ENCODE measurements at regions not wholly inside any gene's neighbourhood (a gene's known extent, or its start where the extent isn't known, plus 50 kb on each side); places are given as distances from the start of the nearest gene placed in this dataset.

GRCh38 chr5:54669285-54669684 is 151.7 kb downstream of the SNX18 start:
- 41 to 52% methylated on average over 1 of the region's 1 CpG for WGBS, 2 donors
- no peak overlapping the region for H3K4me3 ChIP-seq (ENCODE audit: low read depth, poor library complexity, severe bottlenecking)
- intact Hi-C loops (cut with DNase I; ENCODE audit: low total_unique reads): no loop called here
- no peak for DNase-seq (ENCODE audit: low spot score in 2 of 2)
- TF ChIP-seq CTCF (IDR thresholded peaks at IDR 0.05) (no peak), POLR2A (IDR thresholded peaks at IDR 0.05) (no peak)

DNA sequence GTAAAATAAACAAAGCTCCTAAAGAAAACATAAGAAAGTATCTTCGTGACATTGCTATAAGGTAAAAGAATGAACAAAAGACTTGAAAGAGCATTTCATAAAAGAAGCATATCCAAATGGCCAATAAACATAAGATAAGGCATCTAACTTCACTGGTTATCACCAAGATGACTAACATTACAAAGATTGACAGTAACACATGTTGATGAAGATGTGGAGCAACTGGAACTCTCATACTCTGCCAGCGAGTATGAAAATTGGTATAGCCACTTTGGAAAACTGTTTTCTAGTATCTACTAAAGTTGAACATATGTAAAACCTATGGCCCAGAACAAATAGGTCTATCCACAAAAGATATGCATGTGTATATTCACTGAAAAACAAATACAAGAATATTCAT is 150.5 kb downstream of the SNX18 start:
- DNase-seq (ENCODE audit: low spot score in 2 of 2): no peak
- no peak overlapping the region for H3K4me3 ChIP-seq (ENCODE audit: low read depth, poor library complexity, severe bottlenecking)
- intact Hi-C loops (cut with DNase I; ENCODE audit: low total_unique reads): no loop called here
- 91 to 100% methylated on average over 2 of the region's 2 CpGs for WGBS, 2 donors
- TF ChIP-seq POLR2A (IDR thresholded peaks at IDR 0.05) (no peak), CTCF (IDR thresholded peaks at IDR 0.05) (no peak)

DNA sequence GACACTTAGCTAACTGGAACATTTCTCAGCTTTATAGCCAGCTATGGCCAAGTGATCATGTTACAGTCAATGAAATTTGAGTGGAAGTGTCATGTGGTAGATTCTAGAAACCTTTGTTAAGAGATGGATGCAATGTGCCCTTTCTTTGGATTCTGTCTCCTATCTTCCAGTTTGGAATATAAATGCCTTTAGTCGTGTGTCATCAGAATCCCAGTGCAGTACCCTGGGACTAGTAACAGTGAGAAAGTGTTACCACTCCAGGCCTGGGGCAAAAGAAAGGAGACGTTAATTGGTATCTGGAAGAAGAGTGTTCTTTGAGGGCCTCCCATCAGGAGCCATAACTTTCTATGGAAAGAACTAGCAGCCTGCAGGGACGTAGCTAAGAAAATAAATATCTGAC is 149.6 kb downstream of the SNX18 start:
- no peak for TF ChIP-seq POLR2A (IDR thresholded peaks at IDR 0.05)
- TF ChIP-seq CTCF (IDR thresholded peaks at IDR 0.05): no peak
- intact Hi-C loops (cut with DNase I; ENCODE audit: low total_unique reads): no loop called here
- no peak for DNase-seq (ENCODE audit: low spot score in 2 of 2)
- 49 to 90% methylated on average over 3 of the region's 3 CpGs for WGBS, 2 donors
- H3K4me3 ChIP-seq (ENCODE audit: low read depth, poor library complexity, severe bottlenecking): no peak overlapping the region

GRCh38 chr5:54663866-54664265 is 146.3 kb downstream of the SNX18 start:
- intact Hi-C loops (cut with DNase I; ENCODE audit: low total_unique reads): no loop called here
- peak; percentile 75 to 93 for DNase-seq (ENCODE audit: low spot score in 2 of 2)

GRCh38 chr5:54661111-54661510 is 143.6 kb downstream of the SNX18 start:
- H3K4me3 ChIP-seq (ENCODE audit: low read depth, poor library complexity, severe bottlenecking): no peak overlapping the region
- 93 to 95% methylated on average over 6 of the region's 6 CpGs for WGBS, 2 donors
- intact Hi-C loops (cut with DNase I; ENCODE audit: low total_unique reads): no loop called here
- TF ChIP-seq POLR2A (IDR thresholded peaks at IDR 0.05) (no peak), CTCF (IDR thresholded peaks at IDR 0.05) (no peak)
- no peak for DNase-seq (ENCODE audit: low spot score in 2 of 2)

More at GRCh38 chr5:54663866-54664265, 146.3 kb downstream of the SNX18 start:
- 24 to 25% methylated on average over 5 of the region's 5 CpGs for WGBS, 2 donors
- TF ChIP-seq POLR2A (IDR thresholded peaks at IDR 0.05): no peak
- TF ChIP-seq CTCF (IDR thresholded peaks at IDR 0.05): no peak
- no peak overlapping the region for H3K4me3 ChIP-seq (ENCODE audit: low read depth, poor library complexity, severe bottlenecking)

- 60% methylated on average over 5 of the region's 5 CpGs for WGBS, 2 donors
- DNase-seq (ENCODE audit: low spot score in 2 of 2): no peak
- no peak overlapping the region for H3K4me3 ChIP-seq (ENCODE audit: low read depth, poor library complexity, severe bottlenecking)
- TF ChIP-seq CTCF (IDR thresholded peaks at IDR 0.05): no peak
- no peak for TF ChIP-seq POLR2A (IDR thresholded peaks at IDR 0.05)
- intact Hi-C loops (cut with DNase I; ENCODE audit: low total_unique reads): no loop called here
Measured at GRCh38 chr5:54659700-54660131, 142.2 kb downstream of the SNX18 start.

All from lower leg skin (tissue), 4 donors.